Smooth muscle cell (in vitro differentiated cells): ENCODE measurements at regions not wholly inside any gene's neighbourhood (a gene's known extent, or its start where the extent isn't known, plus 50 kb on each side); places are given as distances from the start of the nearest gene placed in this dataset.

Source experiments
- DNase-seq: peaks from one replicate; lab custom pipeline; 2025; ENCODE audit not compliant: unreplicated experiment; lab: John Stamatoyannopoulos, UW
- H2AFZ ChIP-seq: fragments of 200-600 bp; sonication (generic); 2 replicates; pipeline ENCODE4 v1.6.0; 2016; ENCODE audit warnings: antibody characterized with exemption, low read depth, mild to moderate bottlenecking
- H3F3A ChIP-seq: fragments of 200-600 bp; sonication (generic); 2 replicates; pipeline ENCODE4 v1.6.0; 2017; ENCODE audit warnings: antibody characterized with exemption, low read depth
- H3K27ac ChIP-seq: fragments of 200-600 bp; sonication (generic); 2 replicates; pipeline ENCODE4 v1.5.1; 2016; ENCODE audit warnings: low read depth, mild to moderate bottlenecking
- H3K27me3 ChIP-seq: fragments of 200-600 bp; sonication (generic); 2 replicates; pipeline ENCODE4 v1.6.1; 2016; ENCODE audit warnings: low read depth, mild to moderate bottlenecking
- H3K36me3 ChIP-seq: fragments of 200-600 bp; sonication (generic); 2 replicates; pipeline ENCODE4 v1.5.1; 2016; ENCODE audit warnings: low read depth
- H3K4me1 ChIP-seq: fragments of 200-600 bp; sonication (generic); 2 replicates; pipeline ENCODE4 v1.5.1; 2016; ENCODE audit warnings: low read depth
- H3K4me2 ChIP-seq: fragments of 200-600 bp; sonication (generic); 2 replicates; pipeline ENCODE4 v1.6.0; 2016; ENCODE audit warnings: mild to moderate bottlenecking
- H3K4me3 ChIP-seq: fragments of 200-600 bp; sonication (generic); 2 replicates; pipeline ENCODE4 v1.5.1; 2016; ENCODE audit warnings: mild to moderate bottlenecking
- H3K79me2 ChIP-seq: fragments of 200-600 bp; sonication (generic); 2 replicates; pipeline ENCODE4 v1.6.0; 2016; ENCODE audit warnings: low read depth, mild to moderate bottlenecking
- H3K9ac ChIP-seq: fragments of 200-600 bp; sonication (generic); 2 replicates; pipeline ENCODE4 v1.6.0; 2016; ENCODE audit warnings: low read depth
- H3K9me3 ChIP-seq: fragments of 200-600 bp; sonication (generic); replicated peaks from 2 replicates; pipeline ENCODE4 v1.5.1; 2016; ENCODE audit warnings: low read depth
- H4K20me1 ChIP-seq: fragments of 200-600 bp; sonication (generic); 2 replicates; pipeline ENCODE4 v1.6.0; 2016; ENCODE audit warnings: low read depth
- CTCF ChIP-seq: fragments of 200-600 bp; sonication (generic); IDR thresholded peaks from 2 replicates; pipeline ENCODE4 v1.5.1; 2017; ENCODE audit warnings: borderline replicate concordance, mild to moderate bottlenecking, antibody characterized with exemption; ENCODE audit not compliant: insufficient read depth, poor library complexity, severe bottlenecking
- WGBS: methylation state at CpG from one replicate; pipeline ENCODE4 v1.1.7; 2016; ENCODE audit warnings: low lambda C conversion rate; 5-methylcytosine and 5-hydroxymethylcytosine counted together

DNA sequence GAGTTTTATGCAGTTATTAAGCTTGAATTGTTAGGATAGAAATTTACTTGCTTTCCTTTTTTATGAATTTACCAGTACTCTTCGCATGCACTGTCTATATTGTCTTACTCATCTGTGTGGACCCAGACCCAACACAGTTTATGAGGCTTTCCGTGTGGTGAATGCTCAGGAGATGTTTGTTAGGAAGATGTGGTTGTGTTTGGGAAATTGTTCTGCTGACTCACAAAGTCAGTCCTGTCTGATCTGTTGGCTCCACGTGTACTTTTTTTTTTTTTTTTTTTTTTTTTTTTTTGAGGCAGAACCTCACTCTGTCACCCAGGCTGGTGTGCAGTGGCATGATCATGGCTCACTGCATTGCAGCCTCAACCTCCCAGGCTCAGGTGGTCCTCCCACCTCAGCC is 532.5 kb downstream of the LMO7 start:
- WGBS = 47% methylated on average over 3 of the region's 3 CpGs
- DNase-seq = no peak
- no peaks in the 10 kb centered on the region for H4K20me1 ChIP-seq

GRCh38 chr13:76164290-76164689 is 528.2 kb downstream of the LMO7 start:
- H3K4me1 ChIP-seq = no peaks in the 10 kb centered on the region
- no peak overlapping the region for H3K4me2 ChIP-seq
- H3K9me3 ChIP-seq = no peaks in the 10 kb centered on the region
- no peak overlapping the region for H3K27ac ChIP-seq
- H4K20me1 ChIP-seq = no peaks in the 10 kb centered on the region
- no peaks in the 10 kb centered on the region for H3K36me3 ChIP-seq
- 94% methylated on average over 3 of the region's 3 CpGs for WGBS
- DNase-seq = no peak
- TF ChIP-seq CTCF = no peak
- H3K79me2 ChIP-seq = no peaks in the 10 kb centered on the region
- H3F3A ChIP-seq = no peaks in the 10 kb centered on the region
- no peak overlapping the region for H3K9ac ChIP-seq
- H3K27me3 ChIP-seq = no peaks in the 10 kb centered on the region
- no peak overlapping the region for H3K4me3 ChIP-seq
- H2AFZ ChIP-seq = peak overlapping the region; percentile 10

More for the DNA sequence above, 532.5 kb downstream of the LMO7 start:
- no peak overlapping the region for H3K27ac ChIP-seq
- H3K36me3 ChIP-seq = no peaks in the 10 kb centered on the region
- TF ChIP-seq CTCF = no peak
- no peak overlapping the region for H3K4me3 ChIP-seq
- H3K9ac ChIP-seq = no peak overlapping the region
- no peaks in the 10 kb centered on the region for H3K4me1 ChIP-seq
- no peaks in the 10 kb centered on the region for H3F3A ChIP-seq
- H3K4me2 ChIP-seq = no peak overlapping the region
- H3K79me2 ChIP-seq = no peaks in the 10 kb centered on the region
- H3K27me3 ChIP-seq = no peaks in the 10 kb centered on the region
- H2AFZ ChIP-seq = no peak overlapping the region
- H3K9me3 ChIP-seq = no peaks in the 10 kb centered on the region

GRCh38 chr13:76163761-76164160 is 527.6 kb downstream of the LMO7 start:
- 47% methylated on average over 2 of the region's 2 CpGs for WGBS
- Histone ChIP-seq H3K79me2 (no peaks in the 10 kb centered on the region), H3K27me3 (no peaks in the 10 kb centered on the region), H3K9ac (no peak overlapping the region), H3K4me2 (no peak overlapping the region), H3K27ac (no peak overlapping the region), H3F3A (no peaks in the 10 kb centered on the region), H3K4me1 (no peaks in the 10 kb centered on the region), H3K4me3 (no peak overlapping the region), H3K9me3 (no peaks in the 10 kb centered on the region), H2AFZ (no peak overlapping the region), H4K20me1 (no peaks in the 10 kb centered on the region), H3K36me3 (no peaks in the 10 kb centered on the region)
- no peak for TF ChIP-seq CTCF
- DNase-seq = no peak
